LNCaP clone FGC (cell line): ENCODE measurements at regions not wholly inside any gene's neighbourhood (a gene's known extent, or its start where the extent isn't known, plus 50 kb on each side); places are given as distances from the start of the nearest gene placed in this dataset.

Source experiments
- DNase-seq: peaks from one replicate; pipeline ENCODE4 v3.0.0-alpha.2; 2011; ENCODE audit warnings: low read depth
- H3K4me3 ChIP-seq: 2 replicates; pipeline ENCODE4 v1.5.1; 2011; ENCODE audit warnings: mild to moderate bottlenecking, low read depth, low read length, control low read depth
- TF ChIP-seq, protein P1 (sequence below): IDR thresholded peaks from 2 replicates; pipeline ENCODE4 v1.5.1; 2012; ENCODE audit warnings: mild to moderate bottlenecking; ENCODE audit not compliant: control insufficient read depth, insufficient read depth; ENCODE audit errors: extremely low read depth

DNA sequence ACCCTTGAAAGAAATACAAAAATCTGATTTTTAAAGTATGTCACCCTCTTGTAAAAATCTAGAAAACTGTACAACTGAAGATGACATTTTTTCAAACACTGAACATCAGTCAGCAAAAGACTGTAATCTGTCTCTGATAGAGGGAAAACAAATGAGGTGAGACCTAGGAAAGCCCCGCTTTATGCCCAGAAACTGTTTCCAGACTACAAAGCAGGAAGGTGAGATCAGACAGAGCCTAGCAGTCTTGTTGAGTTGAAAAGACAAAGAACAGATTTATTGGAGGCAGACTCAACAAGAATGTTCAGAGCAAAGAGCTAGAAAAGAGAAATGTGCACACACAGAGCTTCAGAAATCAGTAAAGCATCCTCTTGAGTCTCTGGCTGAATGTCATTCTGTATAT, 873.6 kb downstream of the LRFN5 start:
- TF ChIP-seq, protein P1, sequence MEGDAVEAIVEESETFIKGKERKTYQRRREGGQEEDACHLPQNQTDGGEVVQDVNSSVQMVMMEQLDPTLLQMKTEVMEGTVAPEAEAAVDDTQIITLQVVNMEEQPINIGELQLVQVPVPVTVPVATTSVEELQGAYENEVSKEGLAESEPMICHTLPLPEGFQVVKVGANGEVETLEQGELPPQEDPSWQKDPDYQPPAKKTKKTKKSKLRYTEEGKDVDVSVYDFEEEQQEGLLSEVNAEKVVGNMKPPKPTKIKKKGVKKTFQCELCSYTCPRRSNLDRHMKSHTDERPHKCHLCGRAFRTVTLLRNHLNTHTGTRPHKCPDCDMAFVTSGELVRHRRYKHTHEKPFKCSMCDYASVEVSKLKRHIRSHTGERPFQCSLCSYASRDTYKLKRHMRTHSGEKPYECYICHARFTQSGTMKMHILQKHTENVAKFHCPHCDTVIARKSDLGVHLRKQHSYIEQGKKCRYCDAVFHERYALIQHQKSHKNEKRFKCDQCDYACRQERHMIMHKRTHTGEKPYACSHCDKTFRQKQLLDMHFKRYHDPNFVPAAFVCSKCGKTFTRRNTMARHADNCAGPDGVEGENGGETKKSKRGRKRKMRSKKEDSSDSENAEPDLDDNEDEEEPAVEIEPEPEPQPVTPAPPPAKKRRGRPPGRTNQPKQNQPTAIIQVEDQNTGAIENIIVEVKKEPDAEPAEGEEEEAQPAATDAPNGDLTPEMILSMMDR: no peak
- DNase-seq: no peak
- no peak overlapping the region for H3K4me3 ChIP-seq

- no peak overlapping the region for H3K4me3 ChIP-seq
- TF ChIP-seq, protein P1: no peak
- DNase-seq: no peak
Measured at GRCh38 chr14:42475289-42475688, 868.6 kb downstream of the LRFN5 start.

GRCh38 chr14:42470427-42470719, 863.7 kb downstream of the LRFN5 start:
- TF ChIP-seq, protein P1: no peak
- H3K4me3 ChIP-seq: no peak overlapping the region
- no peak for DNase-seq

GRCh38 chr14:42469637-42470426, 863.2 kb downstream of the LRFN5 start:
- TF ChIP-seq, protein P1: no peak
- no peak overlapping the region for H3K4me3 ChIP-seq
- no peak for DNase-seq

GRCh38 chr14:42460673-42461072, 854.0 kb downstream of the LRFN5 start:
- TF ChIP-seq, protein P1: no peak
- no peak overlapping the region for H3K4me3 ChIP-seq
- no peak for DNase-seq

DNA sequence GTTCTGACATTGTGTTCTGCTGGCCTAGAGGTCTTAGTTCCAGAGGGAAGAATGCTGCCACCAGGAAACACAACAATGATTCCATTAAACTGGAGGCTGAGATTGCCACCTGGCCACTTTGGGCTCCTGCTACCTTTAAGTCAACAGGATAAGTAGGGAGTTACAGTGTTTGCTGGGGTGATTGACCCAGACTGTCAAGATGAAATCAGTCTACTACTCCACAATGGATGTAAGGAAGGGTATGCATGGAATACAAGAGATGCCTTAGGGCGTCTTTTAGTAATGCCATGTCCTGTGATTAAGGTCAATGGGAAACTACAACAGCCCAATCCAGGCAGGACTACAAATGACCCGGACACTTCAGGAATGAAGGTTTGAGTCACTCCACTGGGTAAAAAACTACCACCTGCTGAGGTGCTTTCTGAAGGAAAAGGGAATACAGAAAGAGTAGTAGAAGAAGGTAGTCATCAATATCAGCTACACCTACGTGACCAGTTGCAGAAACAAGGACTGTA, 852.6 kb downstream of the LRFN5 start:
- no peak overlapping the region for H3K4me3 ChIP-seq
- no peak for DNase-seq
- TF ChIP-seq, protein P1: no peak

DNA sequence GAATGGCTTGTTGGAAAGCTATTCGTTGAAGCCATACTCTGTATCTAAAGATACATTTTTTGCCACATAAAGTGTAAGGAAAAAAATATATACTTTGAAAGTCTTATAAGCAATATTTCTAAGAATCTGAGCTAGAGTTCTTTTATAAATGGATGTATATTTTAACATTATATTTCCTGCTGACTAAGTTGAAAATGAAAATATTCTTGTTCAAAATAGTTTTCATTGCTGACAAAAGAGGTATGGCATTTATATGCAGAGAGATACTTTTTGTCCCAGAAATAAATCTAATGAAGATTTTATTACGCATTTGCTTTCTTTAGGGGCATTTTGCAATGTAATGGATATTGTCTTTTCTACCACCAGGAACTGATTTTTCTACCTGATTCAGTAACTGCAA, 834.9 kb downstream of the LRFN5 start:
- TF ChIP-seq, protein P1: no peak
- no peak for DNase-seq
- no peak overlapping the region for H3K4me3 ChIP-seq
